HEK293 (cell line): ENCODE measurements at regions not wholly inside any gene's neighbourhood (a gene's known extent, or its start where the extent isn't known, plus 50 kb on each side); places are given as distances from the start of the nearest gene placed in this dataset.

Experiments
- CTCF ChIP-seq: fragments of 450-650 bp; formaldehyde crosslinking; IDR thresholded peaks from 2 replicates; pipeline ENCODE4 v1.5.1; 2016; ENCODE audit warnings: missing biosample characterization, missing genetic modification characterization
- KLF16 ChIP-seq: fragments of 450-650 bp; formaldehyde crosslinking; IDR thresholded peaks from 2 replicates; pipeline ENCODE4 v1.5.1; 2017; ENCODE audit warnings: missing biosample characterization, missing genetic modification characterization
- SCRT2 ChIP-seq: fragments of 450-650 bp; formaldehyde crosslinking; IDR thresholded peaks from 2 replicates; pipeline ENCODE4 v1.5.1; 2016; ENCODE audit warnings: missing biosample characterization, missing genetic modification characterization
- TCF7L2 ChIP-seq: IDR thresholded peaks from 2 replicates; pipeline ENCODE4 v1.6.1; 2011; ENCODE audit warnings: low read depth, mild to moderate bottlenecking, inconsistent platforms, low read length, moderate library complexity, borderline replicate concordance
- YY1 ChIP-seq: fragments of 450-650 bp; formaldehyde crosslinking; IDR thresholded peaks from 2 replicates; pipeline ENCODE4 v1.5.1; 2018; ENCODE audit warnings: missing biosample characterization, missing genetic modification characterization
- ZBTB10 ChIP-seq: fragments of 450-650 bp; formaldehyde crosslinking; IDR thresholded peaks from 2 replicates; pipeline ENCODE4 v1.5.1; 2016; ENCODE audit warnings: missing biosample characterization, missing genetic modification characterization
- ZBTB11 ChIP-seq: fragments of 450-650 bp; formaldehyde crosslinking; conservative IDR thresholded peaks from 2 replicates; pipeline ENCODE4 v1.5.1; 2016; ENCODE audit warnings: low read depth, missing biosample characterization, missing genetic modification characterization
- ZBTB21 ChIP-seq: fragments of 450-650 bp; formaldehyde crosslinking; IDR thresholded peaks from 2 replicates; pipeline ENCODE4 v1.5.1; 2017; ENCODE audit warnings: missing biosample characterization, missing genetic modification characterization
- ZNF10 ChIP-seq: fragments of 450-650 bp; formaldehyde crosslinking; IDR thresholded peaks from 2 replicates; pipeline ENCODE4 v1.5.1; 2017; ENCODE audit warnings: missing biosample characterization, missing genetic modification characterization
- ZNF175 ChIP-seq: fragments of 450-650 bp; formaldehyde crosslinking; IDR thresholded peaks from 2 replicates; pipeline ENCODE4 v1.5.1; 2016; ENCODE audit warnings: missing biosample characterization, missing genetic modification characterization
- ZNF426 ChIP-seq: fragments of 450-650 bp; formaldehyde crosslinking; IDR thresholded peaks from 2 replicates; pipeline ENCODE4 v1.5.1; 2017; ENCODE audit warnings: missing biosample characterization, missing genetic modification characterization, mild to moderate bottlenecking, inconsistent platforms, moderate library complexity
- ZNF660 ChIP-seq: fragments of 450-650 bp; IDR thresholded peaks from 2 replicates; pipeline ENCODE4 v1.5.1; 2018; ENCODE audit warnings: missing biosample characterization, mild to moderate bottlenecking, missing genetic modification characterization
- ZNF664 ChIP-seq: fragments of 450-650 bp; formaldehyde crosslinking; IDR thresholded peaks from 2 replicates; pipeline ENCODE4 v1.5.1; 2016; ENCODE audit warnings: missing biosample characterization, missing genetic modification characterization
- ZSCAN4 ChIP-seq: fragments of 450-650 bp; formaldehyde crosslinking; IDR thresholded peaks from 2 replicates; pipeline ENCODE4 v1.5.1; 2017; ENCODE audit warnings: missing biosample characterization, missing genetic modification characterization

GRCh38 chr2:41909584-41909983 lies 138.2 kb upstream of the PKDCC start:
- TF ChIP-seq ZNF175 (tag by site-specific recombination) (no peak), CTCF (no peak), ZNF664 (tag by site-specific recombination) (no peak), ZBTB10 (tag by site-specific recombination) (no peak), ZBTB11 (tag by site-specific recombination) (no peak), SCRT2 (tag by site-specific recombination) (no peak), KLF16 (no peak), ZNF10 (tag by site-specific recombination) (no peak), ZNF660 (tag by site-specific recombination) (no peak), TCF7L2 (no peak), ZSCAN4 (no peak), ZNF426 (tag by site-specific recombination) (no peak), ZBTB21 (tag by site-specific recombination) (no peak), YY1 (no peak)
